GM12878 (cell line): ENCODE measurements at regions not wholly inside any gene's neighbourhood (a gene's known extent, or its start where the extent isn't known, plus 50 kb on each side); places are given as distances from the start of the nearest gene placed in this dataset.

Experiments used
- ATAC-seq: fragments of 200-7000 bp; cut with Tn5 transposase; 3 replicates; pipeline ENCODE4 v1.9.1; 2020; ENCODE audit warnings: mild to moderate bottlenecking, moderate library complexity
- BruUV-seq: library from RNA; stranded (reverse); fragments of 400-500 nt; replicated peaks from 2 replicates; lab custom pipeline; 2021; lab: Mats Ljungman, UMichigan
- CTCF ChIA-PET: fragments of 300-600 bp; sonication (Branson Sonifier 250); formaldehyde crosslinking; extraction: SDS; loops from one replicate; lab custom pipeline; 2021; ENCODE audit warnings: inconsistent platforms; lab: Yijun Ruan, JAX
- POLR2A ChIA-PET: fragments of 350-600 bp; formaldehyde crosslinking; extraction: SDS; loops from one replicate; lab custom pipeline; 2021; ENCODE audit warnings: inconsistent platforms; lab: Charles Lee
- RAD21 ChIA-PET: fragments of 300-600 bp; sonication (Branson Sonifier 250); formaldehyde crosslinking; loops from one replicate; lab custom pipeline; 2023; ENCODE audit warnings: antibody characterized with exemption; ENCODE audit not compliant: unreplicated experiment; lab: Charles Lee
- SMC1A ChIA-PET: fragments of 300-600 bp; sonication (Branson Sonifier 250); formaldehyde crosslinking; loops from one replicate; lab custom pipeline; 2023; ENCODE audit not compliant: unreplicated experiment, uncharacterized antibody; lab: Charles Lee
- DNase-seq: peaks from one replicate; pipeline ENCODE4 v3.0.0-alpha.2; 2011; ENCODE audit warnings: low read depth, low spot score
- FAIRE-seq: peaks from 3 replicates; lab custom pipeline; 2011; peaks lifted over from hg19 to GRCh38; lab: Jason Lieb, UNC
- H2AFZ ChIP-seq: 2 replicates; pipeline ENCODE4 v1.6.0; 2011; ENCODE audit warnings: low read depth, low read length, control low read depth; ENCODE audit not compliant: control insufficient read depth
- H3K27ac ChIP-seq: 2 replicates; pipeline ENCODE4 v1.5.1; 2011; ENCODE audit warnings: control low read depth; ENCODE audit not compliant: control insufficient read depth, insufficient read depth
- H3K27me3 ChIP-seq, 2 experiments: replicated peaks in 1 of 2; 2 replicates each; pipeline versions ENCODE4 v1.6.0 to v1.6.1; 2011; ENCODE audit warnings: low read length in 1 of 2; ENCODE audit not compliant: control insufficient read depth in 2 of 2, insufficient read depth in 2 of 2
- H3K36me3 ChIP-seq, 2 experiments: 2 replicates each; pipeline ENCODE4 v1.5.1; 2011; ENCODE audit warnings: low read length in 1 of 2; ENCODE audit not compliant: control insufficient read depth in 2 of 2, insufficient read depth in 2 of 2
- H3K4me1 ChIP-seq: 2 replicates; pipeline ENCODE4 v1.6.1; 2011; ENCODE audit warnings: mild to moderate bottlenecking, low read length, moderate library complexity, mixed read lengths; ENCODE audit not compliant: control insufficient read depth, insufficient read depth
- H3K4me2 ChIP-seq: 2 replicates; pipeline ENCODE4 v1.6.0; 2011; ENCODE audit warnings: control low read depth; ENCODE audit not compliant: control insufficient read depth, insufficient read depth
- H3K4me3 ChIP-seq: fragments of 200-600 bp; sonication (generic); 2 replicates; pipeline ENCODE4 v1.5.1; 2016
- H3K79me2 ChIP-seq: 2 replicates; pipeline ENCODE4 v1.6.0; 2011; ENCODE audit warnings: low read length; ENCODE audit not compliant: control insufficient read depth, insufficient read depth
- H3K9ac ChIP-seq: 2 replicates; pipeline ENCODE4 v1.8.0; 2011; ENCODE audit warnings: low read length, control low read depth, mixed read lengths; ENCODE audit not compliant: control insufficient read depth, insufficient read depth
- H3K9me3 ChIP-seq: replicated peaks from 3 replicates; pipeline ENCODE4 v1.5.1; 2011; ENCODE audit warnings: mild to moderate bottlenecking, low read length; ENCODE audit not compliant: control insufficient read depth, insufficient read depth
- H4K20me1 ChIP-seq: 2 replicates; pipeline ENCODE4 v1.6.0; 2011; ENCODE audit not compliant: control insufficient read depth, insufficient read depth
- BRCA1 ChIP-seq: IDR thresholded peaks from 2 replicates; pipeline ENCODE4 v1.6.1; 2011; ENCODE audit warnings: low read depth, low read length, improper control_type of control experiment
- GATAD2B ChIP-seq: fragments of 450-650 bp; conservative IDR thresholded peaks from 2 replicates; pipeline ENCODE4 v1.6.1; 2017; ENCODE audit warnings: low read depth, mild to moderate bottlenecking, moderate library complexity
- HDAC6 ChIP-seq: fragments of 200-600 bp; sonication (generic); IDR thresholded peaks from one replicate; pipeline ENCODE4 v1.8.0; 2017; ENCODE audit warnings: antibody characterized with exemption; ENCODE audit not compliant: unreplicated experiment
- JUND ChIP-seq: IDR thresholded peaks from 2 replicates; pipeline ENCODE4 v1.6.1; 2012; ENCODE audit warnings: low read depth, mild to moderate bottlenecking, low read length, improper control_type of control experiment, moderate library complexity
- MAX ChIP-seq: IDR thresholded peaks from 2 replicates; pipeline ENCODE4 v1.6.1; 2012; ENCODE audit warnings: low read depth, low read length, improper control_type of control experiment
- NBN ChIP-seq: fragments of 450-650 bp; IDR thresholded peaks from 2 replicates; pipeline ENCODE4 v1.6.1; 2016
- POLR2A ChIP-seq: IDR thresholded peaks from 2 replicates; pipeline ENCODE4 v1.6.1; 2011; ENCODE audit warnings: low read depth, mild to moderate bottlenecking, low read length
- WGBS: methylation state at CpG from one replicate; pipeline ENCODE4 v1.1.6; 2016; ENCODE audit warnings: low lambda C conversion rate; ENCODE audit not compliant: insufficient replicate concordance, insufficient coverage; ENCODE audit errors: missing lambda C conversion rate; 5-methylcytosine and 5-hydroxymethylcytosine counted together
- in situ Hi-C: fragments of 300-500 bp; cut with MboI; formaldehyde crosslinking; loops from 9 replicates; pipeline ENCODE4 v1.14.3; 2018; ENCODE audit warnings: mixed read lengths
- intact Hi-C: fragments of 100-400 bp; cut with micrococcal nuclease; formaldehyde crosslinking; loops from one replicate; pipeline ENCODE4 v1.14.2; 2022; ENCODE audit not compliant: unreplicated experiment
- TF ChIP-seq, protein P1 (sequence below): fragments of 450-650 bp; IDR thresholded peaks from 2 replicates; pipeline ENCODE4 v1.6.1; 2017; ENCODE audit warnings: mild to moderate bottlenecking, moderate library complexity

- TF ChIP-seq BRCA1 (no peak), GATAD2B (no peak)
- TF ChIP-seq, protein P1, sequence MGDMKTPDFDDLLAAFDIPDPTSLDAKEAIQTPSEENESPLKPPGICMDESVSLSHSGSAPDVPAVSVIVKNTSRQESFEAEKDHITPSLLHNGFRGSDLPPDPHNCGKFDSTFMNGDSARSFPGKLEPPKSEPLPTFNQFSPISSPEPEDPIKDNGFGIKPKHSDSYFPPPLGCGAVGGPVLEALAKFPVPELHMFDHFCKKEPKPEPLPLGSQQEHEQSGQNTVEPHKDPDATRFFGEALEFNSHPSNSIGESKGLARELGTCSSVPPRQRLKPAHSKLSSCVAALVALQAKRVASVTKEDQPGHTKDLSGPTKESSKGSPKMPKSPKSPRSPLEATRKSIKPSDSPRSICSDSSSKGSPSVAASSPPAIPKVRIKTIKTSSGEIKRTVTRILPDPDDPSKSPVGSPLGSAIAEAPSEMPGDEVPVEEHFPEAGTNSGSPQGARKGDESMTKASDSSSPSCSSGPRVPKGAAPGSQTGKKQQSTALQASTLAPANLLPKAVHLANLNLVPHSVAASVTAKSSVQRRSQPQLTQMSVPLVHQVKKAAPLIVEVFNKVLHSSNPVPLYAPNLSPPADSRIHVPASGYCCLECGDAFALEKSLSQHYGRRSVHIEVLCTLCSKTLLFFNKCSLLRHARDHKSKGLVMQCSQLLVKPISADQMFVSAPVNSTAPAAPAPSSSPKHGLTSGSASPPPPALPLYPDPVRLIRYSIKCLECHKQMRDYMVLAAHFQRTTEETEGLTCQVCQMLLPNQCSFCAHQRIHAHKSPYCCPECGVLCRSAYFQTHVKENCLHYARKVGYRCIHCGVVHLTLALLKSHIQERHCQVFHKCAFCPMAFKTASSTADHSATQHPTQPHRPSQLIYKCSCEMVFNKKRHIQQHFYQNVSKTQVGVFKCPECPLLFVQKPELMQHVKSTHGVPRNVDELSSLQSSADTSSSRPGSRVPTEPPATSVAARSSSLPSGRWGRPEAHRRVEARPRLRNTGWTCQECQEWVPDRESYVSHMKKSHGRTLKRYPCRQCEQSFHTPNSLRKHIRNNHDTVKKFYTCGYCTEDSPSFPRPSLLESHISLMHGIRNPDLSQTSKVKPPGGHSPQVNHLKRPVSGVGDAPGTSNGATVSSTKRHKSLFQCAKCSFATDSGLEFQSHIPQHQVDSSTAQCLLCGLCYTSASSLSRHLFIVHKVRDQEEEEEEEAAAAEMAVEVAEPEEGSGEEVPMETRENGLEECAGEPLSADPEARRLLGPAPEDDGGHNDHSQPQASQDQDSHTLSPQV, result 0 out of 2 replicates have a peak, but pooled peaks have one; percentile 18
Measured at GRCh38 chr6:2353412-2354137, 108.2 kb upstream of the GMDS start (continued).

DNA sequence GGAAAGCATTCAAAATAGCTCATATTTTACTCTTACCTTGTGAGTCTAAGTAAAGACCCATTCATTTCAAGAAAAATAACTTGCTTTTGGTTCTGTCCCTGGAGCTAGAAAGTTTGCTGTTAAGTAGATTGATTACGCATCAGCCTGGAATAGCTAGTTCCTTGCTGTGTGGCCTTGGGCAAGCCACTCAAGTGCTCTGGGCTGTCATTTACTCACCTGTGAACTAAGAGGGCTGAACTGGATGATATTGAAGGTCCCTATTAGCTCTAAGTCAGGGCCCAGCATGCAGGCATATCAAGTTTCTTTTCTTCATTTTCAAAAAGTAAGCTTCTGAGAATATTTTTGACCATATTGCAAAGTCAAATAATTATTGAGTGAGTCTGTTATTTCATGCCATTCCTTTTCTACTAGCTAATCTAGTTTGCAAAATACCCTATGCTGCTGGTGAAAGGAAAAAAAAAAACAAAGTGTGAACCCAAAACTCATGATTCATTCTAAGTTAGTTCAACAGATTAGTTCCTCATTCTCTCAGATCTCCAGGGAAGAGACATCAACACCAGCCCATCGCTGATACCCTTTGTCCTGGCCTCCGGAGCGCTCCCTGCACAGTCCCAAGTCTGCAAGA, 106.5 kb upstream of the GMDS start:
- SMC1A ChIA-PET, result interaction anchor here (0.6 to 2.8 kb wide), 6 partner anchors 138 to 270 kb away, joined by 3 to 25 read pairs (median 4); no protein-coding TSS in a partner anchor

More for the DNA sequence above, 106.5 kb upstream of the GMDS start:
- ChIA-PET RAD21 (interaction anchor here (1.3 to 1.5 kb wide), 3 partner anchors 142 to 155 kb away, joined by 3 to 8 read pairs (median 5); no protein-coding TSS in a partner anchor), CTCF (interaction anchor here (1.1 to 6.8 kb wide), 6 partner anchors 143 to 755 kb away, joined by 5 to 177 read pairs (median 6); no protein-coding TSS in a partner anchor), POLR2A (interaction anchor here (0.7 to 1.3 kb wide), 2 partner anchors 42 to 92 kb away, joined by 3 to 4 read pairs; no protein-coding TSS in a partner anchor)
- no peak for FAIRE-seq
- in situ Hi-C loops (loop anchor here (5.0 to 10.0 kb wide), 3 partner anchors 145 to 760 kb away; no protein-coding TSS in a partner anchor), intact Hi-C loops (loop anchor here (5.0 kb wide), 1 partner anchor 250 kb away; no protein-coding TSS in a partner anchor)
- no TSS peak for BruUV-seq
- H3K9me3 ChIP-seq, result no peaks in the 10 kb centered on the region
- H3K4me2 ChIP-seq, result no peak overlapping the region
- no peak for DNase-seq
- no peaks in the 10 kb centered on the region for H3K27me3 ChIP-seq
- no peaks in the 10 kb centered on the region for H3K4me1 ChIP-seq
- WGBS, result 86% methylated on average over 4 of the region's 4 CpGs
- ATAC-seq, result no peak
- H4K20me1 ChIP-seq, result no peaks in the 10 kb centered on the region
- no peak overlapping the region for H3K4me3 ChIP-seq
- no peaks in the 10 kb centered on the region for H3K36me3 ChIP-seq
- no peak for TF ChIP-seq JUND
- no peak for TF ChIP-seq POLR2A
- no peak for TF ChIP-seq MAX
- no peak for TF ChIP-seq HDAC6
- TF ChIP-seq NBN, result no peak
- no peak overlapping the region for H3K27ac ChIP-seq
- H2AFZ ChIP-seq, result no peak overlapping the region
- no peak overlapping the region for H3K9ac ChIP-seq
- no peaks in the 10 kb centered on the region for H3K79me2 ChIP-seq
